ENCODE measurements at regions not wholly inside any gene's neighbourhood (a gene's known extent, or its start where the extent isn't known, plus 50 kb on each side); places are given as distances from the start of the nearest gene placed in this dataset.

DNA sequence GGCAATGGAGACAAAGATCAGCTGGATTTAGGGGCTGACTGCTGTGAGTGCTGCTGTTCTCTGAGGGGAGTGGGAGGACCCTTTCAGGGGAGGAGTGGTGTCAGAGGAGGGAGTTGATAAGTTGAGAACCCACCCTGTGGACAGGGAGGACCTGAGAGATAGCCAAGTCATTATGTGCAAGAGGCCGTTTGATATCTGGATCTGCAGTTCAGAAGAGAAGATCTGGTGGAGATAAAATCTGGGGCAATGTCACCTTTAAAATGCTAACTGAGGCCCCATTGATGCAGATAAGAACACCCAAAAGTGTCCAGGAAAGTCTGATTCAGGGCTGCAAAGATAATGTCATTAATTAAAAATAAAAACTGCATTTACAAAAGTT is 256.1 kb upstream of the HES1 start:
- TF ChIP-seq, protein P1, sequence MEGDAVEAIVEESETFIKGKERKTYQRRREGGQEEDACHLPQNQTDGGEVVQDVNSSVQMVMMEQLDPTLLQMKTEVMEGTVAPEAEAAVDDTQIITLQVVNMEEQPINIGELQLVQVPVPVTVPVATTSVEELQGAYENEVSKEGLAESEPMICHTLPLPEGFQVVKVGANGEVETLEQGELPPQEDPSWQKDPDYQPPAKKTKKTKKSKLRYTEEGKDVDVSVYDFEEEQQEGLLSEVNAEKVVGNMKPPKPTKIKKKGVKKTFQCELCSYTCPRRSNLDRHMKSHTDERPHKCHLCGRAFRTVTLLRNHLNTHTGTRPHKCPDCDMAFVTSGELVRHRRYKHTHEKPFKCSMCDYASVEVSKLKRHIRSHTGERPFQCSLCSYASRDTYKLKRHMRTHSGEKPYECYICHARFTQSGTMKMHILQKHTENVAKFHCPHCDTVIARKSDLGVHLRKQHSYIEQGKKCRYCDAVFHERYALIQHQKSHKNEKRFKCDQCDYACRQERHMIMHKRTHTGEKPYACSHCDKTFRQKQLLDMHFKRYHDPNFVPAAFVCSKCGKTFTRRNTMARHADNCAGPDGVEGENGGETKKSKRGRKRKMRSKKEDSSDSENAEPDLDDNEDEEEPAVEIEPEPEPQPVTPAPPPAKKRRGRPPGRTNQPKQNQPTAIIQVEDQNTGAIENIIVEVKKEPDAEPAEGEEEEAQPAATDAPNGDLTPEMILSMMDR (IDR thresholded peaks at IDR 0.05) = no peak
- no peak for TF ChIP-seq POLR2A (IDR thresholded peaks at IDR 0.05)
